CD1c-positive myeloid dendritic cell (primary cell): ENCODE measurements at regions not wholly inside any gene's neighbourhood (a gene's known extent, or its start where the extent isn't known, plus 50 kb on each side); places are given as distances from the start of the nearest gene placed in this dataset.

Source experiments
- DNase-seq: peaks from one replicate; pipeline ENCODE4 v3.0.0-alpha.2; 2016; ENCODE audit errors: extremely low spot score

DNA sequence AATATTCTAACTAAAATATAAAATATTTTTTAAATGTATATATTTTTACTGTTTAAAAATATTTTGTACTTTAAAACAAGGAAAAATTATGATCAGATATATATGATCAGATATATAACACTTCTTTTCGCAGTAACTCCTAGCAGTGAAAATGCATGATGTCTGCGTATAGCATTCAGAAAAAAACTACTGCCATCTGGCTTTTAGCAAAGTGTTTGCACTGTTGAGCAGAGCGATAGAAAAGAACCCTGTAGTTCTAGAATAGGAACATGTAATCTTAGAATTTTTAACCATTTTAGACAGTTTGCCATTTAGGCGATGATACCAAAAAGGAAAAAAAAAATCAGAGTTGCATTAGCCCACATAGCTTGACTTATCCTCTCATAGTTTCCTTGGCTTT, 370.4 kb upstream of the ANO3 start:
- DNase-seq: no peak

DNA sequence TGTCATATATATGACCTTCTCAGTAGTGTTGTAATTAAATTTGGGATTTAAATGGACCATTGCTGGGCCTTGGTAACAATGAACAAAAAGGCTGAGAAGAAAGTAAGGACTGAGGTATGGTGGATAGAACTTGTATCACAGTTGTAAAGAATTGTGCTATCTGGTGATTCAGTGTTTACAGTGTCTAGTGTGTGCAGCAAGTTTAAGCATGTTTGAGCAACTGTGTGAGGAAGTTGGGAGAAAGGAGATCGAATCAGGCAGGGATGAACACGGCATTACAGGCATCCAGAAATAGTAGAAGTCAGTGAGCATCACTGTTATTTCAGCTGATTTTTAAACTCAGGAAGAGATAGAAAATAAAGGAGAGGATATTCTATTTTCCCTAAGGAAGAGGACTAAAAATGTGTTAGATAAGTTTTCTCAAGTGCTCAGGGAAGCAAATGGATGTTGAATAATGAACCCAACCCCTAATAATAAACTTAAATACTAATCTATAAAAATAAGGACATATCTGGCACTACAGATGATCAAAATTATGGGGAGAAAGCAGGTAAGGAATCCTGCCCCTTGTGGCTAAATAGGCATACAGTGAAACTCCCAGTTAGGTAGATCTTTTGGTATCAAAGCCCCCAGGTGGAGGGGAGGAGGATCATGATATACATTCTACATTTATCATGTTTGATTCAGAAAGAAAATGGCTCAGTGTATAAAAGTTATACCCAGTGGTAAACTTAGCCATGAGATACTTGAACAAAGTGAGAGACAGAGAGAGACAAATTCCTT, 361.0 kb upstream of the ANO3 start:
- DNase-seq: no peak

DNA sequence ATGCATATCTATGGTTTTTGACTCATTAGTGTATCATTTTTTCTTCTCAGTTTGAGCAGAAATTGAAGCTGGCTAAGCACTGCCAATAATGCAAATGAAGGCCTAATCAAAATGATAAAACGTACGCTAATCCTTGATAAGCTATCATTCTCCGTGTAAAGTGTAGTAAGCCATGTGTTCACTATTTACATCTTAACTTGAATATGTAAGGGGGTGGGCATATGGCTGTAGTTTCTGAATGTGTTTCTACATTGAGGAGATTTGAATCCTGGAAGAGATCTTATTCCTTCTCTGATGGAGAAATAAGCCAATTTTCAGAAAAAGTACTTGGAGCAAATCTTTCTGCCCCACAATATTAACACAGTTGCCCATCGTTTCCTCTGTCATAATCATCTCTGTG, 351.8 kb upstream of the ANO3 start:
- DNase-seq: no peak

DNA sequence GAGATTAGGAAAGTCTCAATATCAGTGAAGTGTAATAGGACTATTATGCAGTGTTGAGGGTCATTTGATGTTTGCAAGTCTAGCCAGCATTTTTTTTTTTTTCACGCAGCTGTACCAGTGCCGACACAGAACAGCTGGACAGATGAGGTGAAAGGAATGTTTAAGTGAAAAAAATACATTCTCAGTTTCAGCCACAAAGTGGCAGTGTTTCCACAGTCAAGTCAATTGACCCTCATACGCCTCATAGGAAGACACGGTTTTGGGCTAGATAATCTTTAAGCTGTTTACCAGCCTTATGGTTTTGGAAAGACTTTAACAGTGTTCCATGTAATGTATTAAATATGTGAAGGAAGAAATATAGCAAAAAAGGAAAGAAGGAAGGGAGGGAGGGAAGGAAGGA, 349.9 kb upstream of the ANO3 start:
- DNase-seq: no peak

- DNase-seq: no peak
Measured at GRCh38 chr11:25983280-25983679, 348.6 kb upstream of the ANO3 start.

DNA sequence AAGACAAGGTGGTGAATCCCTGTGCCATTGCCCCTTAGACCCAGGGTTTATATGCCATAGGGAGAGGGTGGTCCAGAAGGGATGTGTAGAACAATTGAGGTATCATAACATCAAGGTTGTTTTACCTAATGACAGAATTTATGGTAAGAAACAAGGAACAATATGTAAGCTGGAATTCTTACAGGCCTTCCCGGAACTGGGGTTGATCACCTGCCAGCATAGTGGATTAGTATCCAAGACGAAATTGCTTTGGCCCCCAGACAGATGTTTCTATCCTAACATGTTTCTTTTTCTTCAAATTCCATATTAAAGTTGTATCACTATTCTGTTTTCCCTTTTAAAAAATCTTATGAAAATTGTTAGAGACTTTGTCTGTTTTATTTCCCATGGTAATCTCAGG, 343.8 kb upstream of the ANO3 start:
- DNase-seq: no peak

DNA sequence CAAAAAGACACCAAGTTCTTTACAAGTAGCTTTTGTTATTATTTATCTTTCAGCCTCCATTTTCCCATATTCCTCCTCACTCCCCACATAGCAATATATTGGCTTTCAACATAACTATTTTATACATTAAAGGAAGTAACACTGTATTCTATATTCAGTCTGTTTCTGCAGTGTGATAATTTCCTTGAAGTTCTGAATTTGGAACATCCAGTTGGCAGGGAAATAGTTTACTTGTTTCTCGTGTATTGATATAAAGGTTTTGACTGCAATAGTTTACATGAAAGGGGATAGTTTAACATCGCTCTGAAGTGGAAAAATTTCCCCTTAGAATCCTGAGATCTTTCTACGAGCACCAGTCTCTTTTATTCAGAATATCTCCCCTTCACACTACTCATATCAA, 341.5 kb upstream of the ANO3 start:
- DNase-seq: no peak

- no peak for DNase-seq
Measured at GRCh38 chr11:25991476-25991875, 340.5 kb upstream of the ANO3 start.

DNA sequence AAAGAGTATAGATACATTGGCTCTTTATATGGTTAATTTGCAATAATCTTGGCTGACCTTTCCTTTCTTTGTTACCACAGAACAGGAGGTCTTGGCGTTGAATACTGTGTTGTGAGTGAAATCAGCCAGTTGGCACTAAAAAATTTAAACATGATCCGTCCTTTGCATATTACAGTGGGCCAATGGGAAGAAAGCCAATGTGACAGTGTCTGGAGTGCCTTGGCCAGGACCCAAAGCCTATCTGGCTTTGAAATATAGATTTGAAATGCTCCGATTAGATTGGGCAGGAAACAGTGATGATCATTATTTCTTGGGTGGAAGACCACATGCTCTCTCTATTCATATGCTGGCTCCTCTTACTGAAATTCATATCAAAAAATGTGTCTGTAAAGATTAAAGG, 339.6 kb upstream of the ANO3 start:
- DNase-seq: no peak

- DNase-seq: no peak
Measured at GRCh38 chr11:25993016-25993415, 338.9 kb upstream of the ANO3 start.

DNA sequence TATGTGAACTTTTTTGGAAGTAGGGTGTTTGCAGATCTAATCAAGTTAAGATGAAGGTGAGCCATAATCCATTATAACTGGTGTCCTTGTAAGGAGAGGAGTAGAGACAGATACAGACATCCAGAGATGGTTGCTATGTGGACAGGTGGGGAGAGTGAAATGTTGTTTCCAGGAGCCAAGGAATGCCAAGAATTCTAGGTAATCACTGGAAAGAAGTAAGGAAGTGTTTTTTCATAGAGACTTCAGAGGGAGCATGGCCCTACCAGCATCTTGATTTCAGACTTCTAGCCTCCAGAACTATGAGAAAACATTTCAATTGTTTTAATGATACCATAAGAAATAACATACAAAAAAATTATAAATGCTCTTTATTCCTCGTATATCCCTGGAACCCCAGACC, 320.5 kb upstream of the ANO3 start:
- DNase-seq: no peak

DNA sequence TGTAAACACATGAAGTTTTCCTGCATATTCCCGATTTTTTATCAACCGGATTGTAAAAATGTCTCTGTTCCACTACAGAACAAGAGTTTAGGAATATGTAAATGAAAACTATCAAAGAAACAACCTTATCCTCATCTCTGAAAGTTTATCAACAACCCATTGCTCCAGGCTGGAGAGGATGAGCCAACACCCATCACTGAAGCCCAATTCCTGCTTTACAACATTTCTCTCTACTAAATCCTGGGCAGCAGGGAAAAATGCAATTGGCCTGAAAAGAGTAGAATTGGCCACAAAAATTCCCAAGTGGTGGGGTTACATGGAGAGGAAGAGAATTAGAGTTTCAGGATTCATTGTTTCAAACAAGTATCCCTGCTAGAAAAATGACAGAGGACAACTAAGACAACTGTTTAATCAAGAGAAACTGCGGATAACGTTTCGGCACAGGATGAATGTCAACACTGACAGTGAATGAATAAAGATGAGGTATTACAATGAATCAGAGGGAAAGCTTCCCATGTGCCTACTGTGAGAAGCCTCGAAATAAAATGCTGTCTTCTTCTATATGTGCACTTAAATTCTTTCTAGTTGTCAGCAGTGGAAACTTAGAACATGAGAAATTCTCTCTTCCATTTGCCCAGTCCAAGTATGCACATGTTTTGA, 317.3 kb upstream of the ANO3 start:
- DNase-seq: no peak

DNA sequence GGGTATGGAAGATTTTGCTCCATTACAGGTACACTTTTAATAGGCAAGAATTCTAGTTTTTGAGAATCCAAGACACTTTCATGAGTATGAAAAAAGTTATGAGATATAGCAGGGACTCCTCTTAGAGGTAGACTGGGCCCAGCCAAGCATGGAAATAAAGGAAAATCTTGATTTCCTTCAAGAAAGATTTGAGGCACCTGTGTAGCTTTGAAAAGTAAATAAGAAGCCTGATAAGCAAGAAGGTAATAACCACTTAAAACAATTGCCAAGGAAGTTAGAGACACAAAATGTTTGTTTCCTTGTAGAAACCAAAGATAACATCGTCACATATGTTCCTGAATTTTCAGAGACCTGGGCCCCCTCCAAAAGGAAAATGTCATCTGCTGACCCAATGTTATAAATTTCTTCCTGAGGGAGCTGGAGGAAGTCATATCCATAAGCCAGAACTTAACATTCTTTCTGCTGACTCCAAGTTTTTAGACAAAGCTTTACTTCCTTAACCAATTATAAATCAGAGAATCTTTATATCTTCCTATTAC, 314.5 kb upstream of the ANO3 start:
- DNase-seq: no peak

- no peak for DNase-seq
Measured at GRCh38 chr11:26017903-26018302, 314.0 kb upstream of the ANO3 start.

DNA sequence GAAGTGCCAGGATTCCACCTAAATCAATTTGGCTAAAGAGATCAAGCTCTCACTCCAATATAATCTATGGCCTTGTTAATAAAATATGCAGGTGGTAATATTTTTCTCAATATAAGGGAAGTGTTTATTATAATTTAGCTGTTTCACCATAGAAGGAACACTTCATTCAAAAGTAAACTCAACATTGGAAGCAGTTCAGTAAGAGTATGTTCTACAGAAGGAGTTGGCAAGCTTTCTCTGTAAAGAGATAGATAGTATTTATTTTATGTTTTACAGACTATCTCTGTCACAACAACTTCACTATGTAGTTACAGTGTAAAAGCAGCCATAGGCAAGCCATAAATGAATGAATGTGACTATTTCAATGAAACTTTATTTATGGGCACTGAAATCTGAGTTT, 313.6 kb upstream of the ANO3 start:
- no peak for DNase-seq

GRCh38 chr11:26019386-26019785, 312.5 kb upstream of the ANO3 start:
- DNase-seq: no peak

- DNase-seq: no peak
Measured at GRCh38 chr11:26021017-26021416, 310.9 kb upstream of the ANO3 start.

- DNase-seq: no peak
Measured at GRCh38 chr11:26023057-26023456, 308.9 kb upstream of the ANO3 start.

GRCh38 chr11:26025676-26026075, 306.3 kb upstream of the ANO3 start:
- no peak for DNase-seq

DNA sequence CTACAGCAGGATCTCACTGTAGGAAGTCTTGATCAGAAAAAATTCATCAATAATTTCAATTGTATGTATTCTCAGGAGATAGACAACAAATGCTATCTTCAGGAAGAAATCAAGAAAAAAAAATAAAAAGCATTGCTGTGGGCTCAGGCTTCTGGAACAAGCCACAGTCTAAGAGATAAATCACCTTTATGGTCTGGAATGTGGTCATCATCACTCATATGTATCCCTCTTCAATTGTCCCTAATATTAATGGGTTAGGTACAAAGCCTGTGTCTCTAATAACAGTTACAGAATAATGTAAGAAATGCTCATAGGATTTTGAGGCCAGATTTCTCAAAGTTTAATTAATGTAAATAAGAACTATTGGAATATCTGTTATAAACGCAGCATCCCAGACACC, 305.9 kb upstream of the ANO3 start:
- DNase-seq: no peak

- DNase-seq: no peak
Measured at GRCh38 chr11:26027887-26028286, 304.0 kb upstream of the ANO3 start.

GRCh38 chr11:26028393-26028911, 303.5 kb upstream of the ANO3 start:
- DNase-seq: no peak

DNA sequence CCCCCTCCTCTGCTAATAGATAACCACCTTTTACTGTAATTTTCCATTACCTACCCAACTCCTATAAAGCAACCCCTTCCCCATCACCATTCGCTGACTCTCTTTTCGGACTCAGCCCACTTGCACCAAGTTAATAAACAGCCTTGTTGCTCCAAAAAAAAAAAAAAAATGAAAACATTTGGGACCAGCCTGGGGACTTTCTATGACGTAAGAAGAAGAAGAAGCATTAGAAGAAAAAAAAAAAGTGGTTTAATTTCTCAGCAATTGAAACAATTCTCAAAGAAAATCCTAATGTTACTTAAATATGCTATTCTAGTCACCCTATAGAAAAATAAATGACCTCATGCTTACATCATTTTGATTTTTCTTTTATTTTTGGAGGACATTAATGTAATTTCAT, 301.5 kb upstream of the ANO3 start:
- no peak for DNase-seq
